Embryonic facial prominence (tissue), 1 donor: ENCODE measurements at regions not wholly inside any gene's neighbourhood (a gene's known extent, or its start where the extent isn't known, plus 50 kb on each side); places are given as distances from the start of the nearest gene placed in this dataset.
"Not testable (repeated sequence)": the region's sequence is repeated elsewhere in the genome, so short reads cannot be mapped to it uniquely, and the experiment has no call there.

ENCODE experiments used
- DNase-seq: peaks from one replicate; pipeline ENCODE4 v3.0.0-alpha.2; 2016; ENCODE audit errors: extremely low spot score

GRCh38 chr11:71638801-71639519 lies 56.3 kb upstream of the KRTAP5-11 start:
- not testable (repeated sequence) for DNase-seq

GRCh38 chr11:71639520-71639849 lies 56.8 kb upstream of the KRTAP5-11 start:
- DNase-seq, result not testable (repeated sequence)

GRCh38 chr11:71639916-71640315 lies 57.2 kb upstream of the KRTAP5-11 start:
- DNase-seq, result not testable (repeated sequence)

- DNase-seq, result not testable (repeated sequence)
Measured at GRCh38 chr11:71647078-71647477, 64.4 kb upstream of the KRTAP5-11 start.

GRCh38 chr11:71652998-71653397 lies 70.3 kb upstream of the KRTAP5-11 start:
- DNase-seq, result not testable (repeated sequence)

GRCh38 chr11:71654423-71654822 lies 71.7 kb upstream of the KRTAP5-11 start:
- not testable (repeated sequence) for DNase-seq

- DNase-seq, result not testable (repeated sequence)
Measured at GRCh38 chr11:71655041-71655440, 72.4 kb upstream of the KRTAP5-11 start.

- DNase-seq, result not testable (repeated sequence)
Measured at GRCh38 chr11:71656513-71656912, 73.8 kb upstream of the KRTAP5-11 start.

- DNase-seq, result not testable (repeated sequence)
Measured at GRCh38 chr11:71664941-71665340, 82.3 kb upstream of the KRTAP5-11 start.

- DNase-seq, result not testable (repeated sequence)
Measured at GRCh38 chr11:71698110-71698509, 115.4 kb upstream of the KRTAP5-11 start.

GRCh38 chr11:71698961-71699360 lies 116.3 kb upstream of the KRTAP5-11 start:
- DNase-seq, result not testable (repeated sequence)

GRCh38 chr11:71701435-71702291 lies 119.0 kb upstream of the KRTAP5-11 start:
- not testable (repeated sequence) for DNase-seq

- not testable (repeated sequence) for DNase-seq
Measured at GRCh38 chr11:71705086-71705737, 122.5 kb upstream of the KRTAP5-11 start.

- not testable (repeated sequence) for DNase-seq
Measured at GRCh38 chr11:71705738-71706432, 123.2 kb upstream of the KRTAP5-11 start.

- not testable (repeated sequence) for DNase-seq
Measured at GRCh38 chr11:71707083-71707482, 124.4 kb upstream of the KRTAP5-11 start.

GRCh38 chr11:71709541-71709940 lies 123.5 kb upstream of the DEFB108B start:
- DNase-seq, result not testable (repeated sequence)

- peak; percentile 6 for DNase-seq
Measured at GRCh38 chr11:71710171-71710671, 122.8 kb upstream of the DEFB108B start.

GRCh38 chr11:71710701-71711385 lies 122.2 kb upstream of the DEFB108B start:
- not testable (repeated sequence) for DNase-seq

GRCh38 chr11:71712350-71712749 lies 120.7 kb upstream of the DEFB108B start:
- not testable (repeated sequence) for DNase-seq

- not testable (repeated sequence) for DNase-seq
Measured at GRCh38 chr11:71712846-71713245, 120.2 kb upstream of the DEFB108B start.

- not testable (repeated sequence) for DNase-seq
Measured at GRCh38 chr11:71714510-71714909, 118.5 kb upstream of the DEFB108B start.
